ENCODE measurements at regions not wholly inside any gene's neighbourhood (a gene's known extent, or its start where the extent isn't known, plus 50 kb on each side); places are given as distances from the start of the nearest gene placed in this dataset.

- no peak overlapping the region for H3T11ph ChIP-seq (ENCODE audit: low read length)
- H2AFZ ChIP-seq (ENCODE audit: low read length): no peak overlapping the region
- H2BK12ac ChIP-seq (ENCODE audit: insufficient read length, low read depth, low read length): no peak overlapping the region
- H4K8ac ChIP-seq (replicated peaks; ENCODE audit: insufficient read length, low read depth, low read length): no peak overlapping the region
- no peaks in the 10 kb centered on the region for H3K27me3 Mint-ChIP-seq (ENCODE audit: low read depth)
- H3K4me2 ChIP-seq (ENCODE audit: insufficient read depth, insufficient read length, low read length): no peak overlapping the region
- no peak overlapping the region for H2BK20ac ChIP-seq (ENCODE audit: low read depth, low read length, poor library complexity, severe bottlenecking)
- peaks cover 0 to 4% of the 10 kb centered on the region in 2 experiments; a peak in 1 of 5 replicates for H3K9me3 Mint-ChIP-seq
- no peak overlapping the region for H2BK15ac ChIP-seq (ENCODE audit: low read depth, low read length)
- H3K23ac ChIP-seq (ENCODE audit: insufficient read length, low read depth, low read length): no peak overlapping the region
- H3K23me2 ChIP-seq (ENCODE audit: insufficient read length, low read depth, low read length, poor library complexity, severe bottlenecking): no peaks in the 10 kb centered on the region
- H4K5ac ChIP-seq (ENCODE audit: insufficient read length, low read depth, low read length): no peak overlapping the region
- H3K4me1 Mint-ChIP-seq: peaks cover 10 to 15% of the 10 kb centered on the region in 2 experiments
- H3K4me1 ChIP-seq (ENCODE audit: insufficient read depth, low read length): no peaks in the 10 kb centered on the region
- no peak overlapping the region for H2BK5ac ChIP-seq (ENCODE audit: insufficient read length, low read length)
- H3K27ac ChIP-seq (ENCODE audit: insufficient read length, low read depth, low read length): no peak overlapping the region
- no peaks in the 10 kb centered on the region for H3K9me3 ChIP-seq (ENCODE audit: control insufficient read depth, low read depth, low read length)
- no peak overlapping the region for H3K27ac Mint-ChIP-seq
- no peak for TF ChIP-seq CTCF (conservative IDR thresholded peaks at IDR 0.05)
- DNase-seq: no peak
- H3K18ac ChIP-seq (ENCODE audit: insufficient read length, low read depth, low read length): no peak overlapping the region
- H2AK5ac ChIP-seq (ENCODE audit: insufficient read length, low read length): no peak overlapping the region
- no peak overlapping the region for H2BK120ac ChIP-seq (ENCODE audit: low read depth, low read length, poor library complexity, severe bottlenecking)
- no peak overlapping the region for H3K4ac ChIP-seq (ENCODE audit: low read depth, low read length)
- H4K91ac ChIP-seq (ENCODE audit: insufficient read length, low read depth, low read length): no peak overlapping the region
- no peaks in the 10 kb centered on the region for H3K27me3 ChIP-seq (ENCODE audit: insufficient read depth, low read length)
- no CpG with 5 or more reads among the region's 2 CpGs for WGBS (ENCODE audit: extremely low coverage, insufficient read length, low lambda C conversion rate)
- no peak overlapping the region for H3K9ac ChIP-seq (ENCODE audit: extremely low read depth, insufficient read length, low read length)
- H3K79me2 ChIP-seq (ENCODE audit: insufficient read depth, low read length): no peaks in the 10 kb centered on the region
- H4K20me1 ChIP-seq (ENCODE audit: control insufficient read depth, insufficient read depth, insufficient read length): no peaks in the 10 kb centered on the region
- no peaks in the 10 kb centered on the region for H3K79me1 ChIP-seq (ENCODE audit: insufficient read depth, low read depth, low read length, poor library complexity, severe bottlenecking)
- H3K56ac ChIP-seq (ENCODE audit: insufficient read length, low read depth, low read length): no peak overlapping the region
- no peak overlapping the region for H3K4me3 Mint-ChIP-seq
- H3K14ac ChIP-seq (ENCODE audit: insufficient read depth, low read length): no peak overlapping the region
- H3K36me3 Mint-ChIP-seq (ENCODE audit: insufficient read depth in 1 of 3, low read depth in 3 of 3): peaks cover 0 to 11% (median 0%) of the 10 kb centered on the region in 3 experiments; a peak in 3 of 7 replicates
Observed at GRCh38 chr6:122035173-122035572, 364.3 kb upstream of the HSF2 start.

Data from H9 (cell line).